ENCODE measurements at regions not wholly inside any gene's neighbourhood (a gene's known extent, or its start where the extent isn't known, plus 50 kb on each side); places are given as distances from the start of the nearest gene placed in this dataset.

- TF ChIP-seq CTCF (IDR thresholded peaks at IDR 0.05; ENCODE audit: insufficient read depth, low read depth, low read length), result no peak
- no peak for DNase-seq (ENCODE audit: low read depth)
These were observed 1415.2 kb downstream of the GATA3 start for GRCh38 chr10:9469663-9470205.

GRCh38 chr10:9470581-9470980 lies 1416.1 kb downstream of the GATA3 start:
- H3K4me3 ChIP-seq (ENCODE audit: low read depth, low read length), result no peak overlapping the region
- DNase-seq (ENCODE audit: low read depth), result no peak
- no peak for TF ChIP-seq CTCF (IDR thresholded peaks at IDR 0.05; ENCODE audit: insufficient read depth, low read depth, low read length)

More at GRCh38 chr10:9469663-9470205, 1415.2 kb downstream of the GATA3 start:
- no peak overlapping the region for H3K4me3 ChIP-seq (ENCODE audit: low read depth, low read length)

- H3K4me3 ChIP-seq (ENCODE audit: low read depth, low read length), result no peak overlapping the region
- DNase-seq (ENCODE audit: low read depth), result no peak
- TF ChIP-seq CTCF (IDR thresholded peaks at IDR 0.05; ENCODE audit: insufficient read depth, low read depth, low read length), result no peak
These were observed 1447.5 kb downstream of the GATA3 start for GRCh38 chr10:9501944-9502343.

GRCh38 chr10:9504227-9504626 lies 1449.7 kb downstream of the GATA3 start:
- no peak overlapping the region for H3K4me3 ChIP-seq (ENCODE audit: low read depth, low read length)
- no peak for DNase-seq (ENCODE audit: low read depth)
- TF ChIP-seq CTCF (IDR thresholded peaks at IDR 0.05; ENCODE audit: insufficient read depth, low read depth, low read length), result no peak

- no peak for DNase-seq (ENCODE audit: low read depth)
- no peak overlapping the region for H3K4me3 ChIP-seq (ENCODE audit: low read depth, low read length)
- no peak for TF ChIP-seq CTCF (IDR thresholded peaks at IDR 0.05; ENCODE audit: insufficient read depth, low read depth, low read length)
These were observed 1451.1 kb downstream of the GATA3 start for GRCh38 chr10:9505546-9505945.

GRCh38 chr10:9508606-9509005 lies 1454.1 kb downstream of the GATA3 start:
- no peak overlapping the region for H3K4me3 ChIP-seq (ENCODE audit: low read depth, low read length)

More at GRCh38 chr10:9508606-9509005, 1454.1 kb downstream of the GATA3 start:
- DNase-seq (ENCODE audit: low read depth), result no peak
- TF ChIP-seq CTCF (IDR thresholded peaks at IDR 0.05; ENCODE audit: insufficient read depth, low read depth, low read length), result no peak
